HG03097 (cell line): ENCODE measurements at regions not wholly inside any gene's neighbourhood (a gene's known extent, or its start where the extent isn't known, plus 50 kb on each side); places are given as distances from the start of the nearest gene placed in this dataset.
"Not testable (repeated sequence)": the region's sequence is repeated elsewhere in the genome, so short reads cannot be mapped to it uniquely, and the experiment has no call there.

ENCODE experiments used
- ATAC-seq: cut with Tn5 transposase; IDR thresholded peaks from one replicate; pipeline ENCODE4 v1.9.1; 2021; ENCODE audit not compliant: unreplicated experiment, low FRiP score

DNA sequence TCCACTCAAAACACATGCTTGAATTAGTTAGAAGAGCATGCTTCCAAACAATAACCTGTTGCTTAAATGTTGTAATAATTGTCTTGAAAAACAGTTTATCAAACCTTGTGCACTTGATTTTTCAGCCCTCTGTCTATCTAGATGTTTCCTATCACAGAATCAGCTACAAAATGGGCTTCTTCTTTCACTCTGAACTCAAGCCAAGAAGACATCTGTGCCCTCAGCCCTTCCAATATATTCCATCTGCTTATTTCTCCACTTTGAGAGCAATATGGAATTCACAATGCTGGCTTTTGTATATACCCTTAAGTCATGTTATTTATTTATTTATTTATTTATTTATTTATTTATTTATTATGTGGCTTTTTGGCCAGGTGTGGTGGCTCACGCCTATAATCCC lies 234.2 kb downstream of the TOX3 start:
- no peak for ATAC-seq

DNA sequence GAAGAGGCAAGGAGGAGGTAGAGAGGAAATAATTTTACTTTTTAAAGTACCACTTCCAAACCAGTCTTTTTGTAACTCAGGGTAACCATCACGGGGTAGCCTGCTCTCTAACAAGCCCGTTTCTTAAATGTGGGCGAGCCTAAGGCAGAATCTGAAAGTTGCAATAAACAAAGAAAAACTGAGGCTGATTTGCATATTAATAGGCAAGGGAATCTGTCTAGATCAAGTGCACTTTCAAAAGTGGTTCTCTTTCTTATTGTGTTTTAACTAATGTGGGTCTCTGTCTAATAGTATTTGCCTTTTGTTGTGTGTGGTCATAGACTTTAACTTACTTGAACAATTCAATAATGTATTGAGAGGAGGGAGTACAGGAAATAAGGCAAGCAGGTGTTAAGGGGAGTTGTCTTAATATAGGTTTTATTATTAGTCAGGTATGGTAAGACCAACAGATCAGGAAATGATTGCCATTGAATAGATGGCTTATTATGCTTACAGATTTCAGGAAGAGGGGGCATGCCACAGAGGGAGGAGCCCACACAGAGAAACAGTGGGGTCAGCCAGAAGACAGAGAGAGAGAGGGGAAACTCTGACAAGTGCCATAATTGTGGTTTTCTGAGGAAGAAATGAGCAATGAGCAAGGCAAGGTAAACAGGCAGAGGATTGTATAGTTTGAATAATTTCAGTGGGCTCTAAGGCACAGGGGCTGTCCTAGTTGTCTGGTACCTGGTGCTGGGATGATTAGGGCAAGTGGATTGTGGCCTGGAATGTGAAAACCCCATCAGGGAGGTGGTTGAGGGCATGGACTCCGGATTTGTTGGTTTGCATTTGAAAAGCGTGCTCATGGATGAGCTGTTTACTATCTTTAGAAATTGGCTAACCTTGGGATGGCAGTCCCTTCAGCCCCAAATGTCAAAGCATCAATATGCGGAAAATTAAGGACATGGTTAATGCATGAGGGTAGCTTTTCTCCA lies 237.2 kb downstream of the TOX3 start:
- ATAC-seq, result no peak

DNA sequence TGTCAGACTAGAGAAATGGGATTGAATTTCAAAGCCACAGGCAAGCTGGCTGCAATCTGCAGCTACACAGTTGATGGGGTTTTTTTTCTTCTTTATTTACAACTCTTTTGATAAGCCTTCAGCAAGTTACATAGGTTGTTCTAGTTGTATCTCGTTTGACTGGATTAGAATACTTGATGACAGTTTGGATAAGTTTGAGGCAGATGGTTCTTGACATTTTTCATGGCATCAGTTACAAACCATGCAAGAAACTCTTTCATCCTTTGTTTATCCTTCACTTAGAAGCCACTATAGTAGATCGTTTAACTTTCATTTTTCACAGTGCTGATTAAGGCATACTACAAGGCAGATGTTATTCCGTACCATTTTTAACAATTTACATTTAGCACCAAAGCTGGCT lies 238.9 kb downstream of the TOX3 start:
- no peak for ATAC-seq

DNA sequence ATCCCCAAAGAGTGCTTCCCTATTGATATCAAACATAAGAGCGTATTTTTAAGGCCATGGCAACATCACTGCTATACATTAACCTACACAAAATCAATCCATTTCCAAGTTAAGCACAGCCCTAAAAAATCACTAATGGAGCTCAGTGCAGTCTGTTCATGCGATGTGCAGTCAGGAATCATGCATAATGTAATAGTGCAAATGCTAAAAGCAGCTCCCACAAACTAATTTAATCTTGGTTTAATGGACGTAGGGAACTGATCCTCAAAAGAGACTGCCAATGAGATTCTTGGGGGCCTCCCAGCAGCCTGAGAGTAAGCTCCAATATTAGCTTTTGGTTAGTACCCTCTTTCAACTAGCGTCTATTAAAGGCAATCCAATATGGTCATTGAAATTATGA lies 245.9 kb downstream of the TOX3 start:
- no peak for ATAC-seq

DNA sequence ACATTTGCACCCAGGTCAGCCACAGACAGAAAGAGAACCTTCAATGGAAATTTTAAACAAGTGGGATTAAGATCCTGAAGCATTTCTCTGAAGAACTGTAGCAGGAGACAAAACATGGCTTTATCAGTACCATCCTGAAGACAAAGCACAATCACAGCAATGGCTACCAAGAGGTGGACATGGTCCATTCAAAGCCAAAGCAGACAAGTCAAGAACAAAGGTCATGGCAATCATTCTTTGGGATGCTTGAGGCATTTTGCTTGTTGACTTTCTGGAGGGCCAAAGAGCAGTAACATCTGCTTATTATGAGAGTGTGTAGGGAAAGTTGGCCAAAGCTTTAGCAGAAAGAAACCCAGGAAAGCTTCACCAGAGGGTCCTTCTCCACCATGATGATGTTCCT lies 248.2 kb downstream of the TOX3 start:
- ATAC-seq, result no peak

DNA sequence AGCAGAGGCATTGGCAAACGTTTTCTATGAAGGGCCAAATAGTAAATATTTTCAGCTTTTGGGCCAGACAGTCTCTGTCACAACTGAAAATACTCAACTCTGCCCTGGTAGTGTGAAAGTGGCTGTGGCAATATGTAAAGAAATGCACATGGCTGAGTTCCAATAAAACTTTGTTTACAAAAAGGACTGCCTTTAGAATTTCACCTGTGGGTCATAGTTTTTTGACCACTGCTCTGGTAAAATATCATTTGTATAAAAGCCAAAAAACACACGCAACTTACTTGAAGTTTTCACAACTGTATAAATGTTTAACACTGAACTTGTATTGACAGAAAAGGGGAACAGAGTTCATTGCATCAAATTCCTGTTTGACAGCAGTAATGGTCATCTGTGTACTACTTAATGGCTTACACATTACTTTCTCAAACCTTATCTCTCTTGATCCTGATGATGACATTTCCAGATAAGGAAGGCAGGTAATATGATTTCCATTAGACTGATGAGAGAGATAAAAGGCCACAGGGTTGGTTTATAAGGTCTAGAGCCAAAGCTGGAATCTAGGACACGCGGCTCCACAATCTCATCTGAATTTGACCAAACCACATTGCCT lies 250.1 kb downstream of the TOX3 start:
- ATAC-seq, result not testable (repeated sequence)

DNA sequence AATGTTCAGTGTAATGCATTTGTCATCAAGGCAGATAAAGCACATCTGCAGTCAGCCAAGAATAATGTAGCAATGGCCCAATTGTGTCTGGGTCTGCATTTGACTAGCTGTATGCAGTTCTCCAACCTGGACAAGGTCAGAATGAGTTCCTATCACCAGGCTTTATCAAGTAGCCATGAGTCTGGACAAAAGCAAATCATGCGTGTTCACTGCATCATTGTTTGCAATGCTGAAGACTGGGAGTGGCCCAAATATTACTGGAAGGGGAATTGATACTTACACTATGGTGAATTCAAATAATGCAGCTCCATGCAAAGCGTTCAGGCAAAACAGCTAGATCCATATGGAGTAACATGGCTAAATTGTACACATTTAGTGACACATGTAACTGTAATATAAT lies 250.9 kb downstream of the TOX3 start:
- no peak for ATAC-seq

DNA sequence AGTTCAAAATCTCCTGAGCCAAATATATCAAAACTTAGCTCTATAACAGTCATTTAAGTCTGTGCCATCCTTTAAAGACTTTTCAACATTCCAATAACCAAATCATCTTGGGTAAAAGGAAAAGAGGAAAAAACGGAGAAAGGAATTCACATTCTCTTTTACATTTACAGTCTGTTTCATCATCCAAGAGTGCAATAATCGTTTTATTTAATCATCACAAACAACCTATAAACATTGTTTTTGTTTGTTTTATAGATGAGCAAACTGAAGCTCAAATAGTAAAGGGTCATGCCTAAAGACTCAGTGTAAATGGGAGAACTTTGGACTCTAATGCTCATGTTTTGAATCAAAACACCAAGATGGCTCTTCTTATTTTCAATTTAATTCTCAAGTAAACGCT lies 252.3 kb downstream of the TOX3 start:
- ATAC-seq, result no peak

DNA sequence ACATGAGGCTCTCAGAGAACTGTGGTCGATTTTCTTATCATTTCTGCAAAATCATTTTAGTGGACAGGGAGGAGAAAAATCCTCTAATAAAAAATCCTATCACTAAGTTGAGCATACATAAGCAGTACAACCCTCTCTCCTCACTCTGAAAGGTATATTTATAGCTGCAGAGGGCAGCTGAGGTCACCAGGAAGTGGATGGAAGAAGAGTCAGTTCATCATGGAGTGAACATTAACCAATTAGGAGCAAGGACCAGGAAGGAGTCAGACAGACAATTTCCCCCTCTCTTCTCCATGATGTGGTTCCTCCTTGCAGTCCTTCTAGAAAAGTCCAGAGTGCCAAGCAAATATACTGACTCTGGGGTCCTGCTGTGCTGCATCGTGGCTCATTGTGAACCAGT lies 253.7 kb downstream of the TOX3 start:
- no peak for ATAC-seq

DNA sequence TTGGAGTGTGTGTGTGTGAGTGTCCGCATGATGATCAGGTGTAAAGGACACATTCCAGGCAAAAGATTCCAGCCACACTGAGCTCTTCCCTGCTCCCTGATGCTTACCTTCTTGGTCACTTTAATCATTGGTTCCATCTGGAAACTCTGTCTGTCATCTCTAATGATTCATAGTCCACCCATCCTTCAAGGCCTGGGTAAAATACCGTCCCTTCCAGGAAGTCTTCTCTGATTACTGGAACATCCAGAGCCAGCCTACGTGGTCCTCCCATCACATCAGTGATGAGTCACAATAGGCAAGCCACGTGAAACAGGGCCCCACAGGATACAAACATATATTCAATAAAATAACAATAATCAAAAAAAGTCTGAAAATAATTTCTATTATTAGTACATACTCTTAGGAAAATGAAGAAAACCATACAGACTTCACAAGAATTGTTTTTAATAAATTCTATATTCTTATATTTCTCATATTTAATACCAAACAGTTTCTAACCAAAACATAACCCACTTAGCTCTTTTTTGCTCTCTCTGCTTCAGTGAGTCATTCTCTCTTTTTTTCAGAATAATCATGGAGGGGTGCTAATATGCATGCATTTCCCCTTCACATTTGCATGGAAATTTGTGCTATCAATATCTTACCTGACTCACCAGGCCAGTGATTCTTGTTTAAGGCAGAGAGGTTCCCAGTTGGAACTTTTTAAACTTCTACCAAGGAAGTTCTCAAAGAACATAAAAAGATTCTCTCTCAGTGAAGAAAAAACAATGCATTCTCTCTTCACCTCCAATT lies 263.2 kb downstream of the TOX3 start:
- ATAC-seq, result no peak

DNA sequence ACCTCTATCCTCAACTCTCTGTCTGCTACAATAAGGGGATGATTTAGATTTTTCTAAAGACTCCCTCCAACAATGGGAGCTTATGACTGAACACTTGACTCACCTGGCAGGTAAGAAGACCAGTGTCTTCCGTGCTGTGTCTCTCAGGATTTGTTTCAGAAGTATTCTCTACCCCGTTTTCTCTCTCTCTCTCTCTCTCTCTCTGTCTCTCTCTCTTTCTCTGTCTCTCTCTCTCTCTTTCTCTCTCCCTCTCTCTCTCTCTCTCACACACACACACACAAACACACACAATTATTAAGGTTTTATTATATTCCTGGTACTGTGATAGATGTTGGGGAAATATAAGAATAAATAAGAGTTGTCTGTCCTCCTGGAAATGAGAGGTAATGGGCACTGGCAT lies 263.9 kb downstream of the TOX3 start:
- ATAC-seq, result no peak

DNA sequence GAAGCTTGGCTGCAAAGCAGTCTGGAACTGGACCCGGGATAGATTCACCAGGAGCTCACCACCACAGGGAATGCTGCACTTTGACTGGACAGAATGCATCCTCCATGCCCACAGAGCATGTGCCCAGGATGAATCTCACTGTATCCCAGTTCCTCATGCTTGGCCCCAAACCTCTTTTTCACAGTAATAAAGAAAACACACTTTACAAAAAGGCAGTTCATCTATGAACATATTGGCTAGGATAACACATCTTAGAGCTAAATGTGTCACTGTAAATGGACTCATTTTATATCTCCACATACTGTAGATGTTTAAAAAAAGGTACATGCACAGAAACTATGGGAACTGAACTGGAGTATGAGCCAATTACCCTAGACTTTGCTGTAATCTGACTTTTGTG lies 266.9 kb downstream of the TOX3 start:
- ATAC-seq, result no peak

DNA sequence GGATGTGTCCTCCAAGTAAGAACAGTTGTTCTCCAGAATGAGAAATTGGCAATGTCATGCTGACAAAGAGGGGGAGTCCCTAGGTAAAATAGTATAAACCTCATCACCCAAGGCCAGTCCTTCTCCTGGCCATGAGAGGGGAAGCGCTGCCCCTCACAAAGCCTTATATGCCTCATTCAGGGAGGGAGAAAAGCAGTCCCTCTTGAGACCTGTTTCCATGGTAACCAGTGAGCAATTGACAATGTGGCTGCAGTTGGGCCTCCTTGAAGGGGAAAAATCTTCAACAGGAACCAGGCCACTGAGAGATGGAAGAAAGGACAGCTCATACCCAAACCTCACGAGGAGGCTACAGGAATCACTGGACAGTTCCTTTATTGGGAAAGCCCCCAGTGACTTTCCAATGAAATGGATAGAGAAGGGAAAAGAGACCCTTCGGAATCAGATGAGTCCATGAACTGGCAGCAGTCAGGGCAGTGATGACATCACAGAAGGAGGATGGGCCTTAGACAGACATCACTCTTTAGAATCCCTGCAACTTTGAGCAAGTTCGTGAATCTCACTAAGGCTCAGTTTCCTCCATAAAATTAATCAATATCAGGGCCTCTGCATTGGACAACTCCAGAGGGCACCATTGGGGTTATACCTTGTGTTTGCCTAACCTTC lies 275.7 kb downstream of the TOX3 start:
- no peak for ATAC-seq

DNA sequence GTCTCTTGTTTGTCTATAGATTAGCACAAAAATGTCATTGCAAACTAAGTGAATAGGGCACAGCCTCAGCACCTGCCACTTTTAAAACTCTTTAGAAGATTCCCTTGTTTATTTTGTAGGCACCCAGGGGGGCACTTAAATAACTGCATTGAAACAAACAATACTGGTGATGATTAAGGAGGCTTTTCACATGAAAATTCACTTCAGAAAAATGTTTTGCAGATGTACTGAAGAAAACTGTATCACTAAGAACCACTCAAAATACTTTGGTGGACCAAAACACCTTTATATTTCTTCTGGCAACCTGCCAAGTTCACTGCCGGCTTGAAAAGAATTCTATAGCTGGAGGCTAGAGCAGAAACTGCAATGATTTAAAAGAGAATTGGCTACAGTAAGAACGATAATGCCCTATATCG lies 281.5 kb downstream of the TOX3 start:
- no peak for ATAC-seq

DNA sequence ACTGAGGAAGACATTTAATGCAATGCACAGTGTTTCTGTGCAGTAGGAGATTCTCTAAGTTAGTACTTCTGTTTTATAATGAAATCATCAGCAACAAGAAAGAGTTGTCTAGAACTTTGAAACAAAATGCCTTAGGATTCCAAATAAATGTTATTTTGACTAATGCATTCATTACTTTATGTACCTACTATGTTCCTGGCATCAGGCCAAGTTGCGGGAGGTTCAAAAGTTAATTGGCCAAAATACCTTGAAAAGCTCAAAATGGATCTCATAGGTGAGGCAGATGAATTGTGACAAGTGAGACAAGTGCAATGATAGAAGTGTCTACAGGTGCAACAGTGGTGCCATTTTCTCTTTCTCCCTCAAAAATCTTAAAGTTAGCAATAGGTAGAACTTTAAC lies 289.4 kb downstream of the TOX3 start:
- ATAC-seq, result no peak

DNA sequence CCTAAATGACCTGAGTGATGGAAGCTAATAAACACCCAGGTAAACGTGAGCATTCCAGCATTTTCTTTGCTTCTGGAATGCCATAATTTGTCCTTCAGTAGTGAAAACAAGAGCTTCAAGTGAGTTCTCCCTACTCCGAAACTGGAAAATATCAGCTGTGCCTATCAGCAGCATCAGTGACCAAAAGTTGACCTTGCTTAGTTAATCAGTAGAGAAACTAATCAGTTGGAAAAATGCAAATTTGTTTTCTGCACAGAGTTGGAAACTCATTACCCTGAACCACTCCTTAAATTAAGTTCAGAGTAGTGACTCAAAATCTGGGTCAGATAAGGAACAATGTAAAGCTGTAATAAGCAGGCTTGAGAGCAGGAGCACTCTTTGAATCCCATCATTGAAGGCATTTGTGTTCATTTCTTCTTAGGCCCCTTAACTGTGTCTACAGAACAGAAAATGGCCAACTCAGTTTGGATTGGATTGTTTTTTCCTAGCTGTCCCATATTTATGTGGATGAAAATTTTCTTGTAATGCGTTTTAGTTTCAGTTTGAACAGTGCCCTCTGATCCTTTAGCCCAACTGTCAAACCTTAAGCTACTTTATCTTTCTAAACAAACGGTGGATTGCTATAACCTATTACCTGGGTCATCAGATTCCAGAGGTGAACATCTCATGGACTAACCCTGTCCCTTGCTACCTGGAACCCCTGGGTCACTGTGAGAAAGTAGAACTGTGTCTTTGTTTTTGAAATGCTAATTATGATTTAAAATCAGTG lies 290.4 kb downstream of the TOX3 start:
- ATAC-seq, result no peak

DNA sequence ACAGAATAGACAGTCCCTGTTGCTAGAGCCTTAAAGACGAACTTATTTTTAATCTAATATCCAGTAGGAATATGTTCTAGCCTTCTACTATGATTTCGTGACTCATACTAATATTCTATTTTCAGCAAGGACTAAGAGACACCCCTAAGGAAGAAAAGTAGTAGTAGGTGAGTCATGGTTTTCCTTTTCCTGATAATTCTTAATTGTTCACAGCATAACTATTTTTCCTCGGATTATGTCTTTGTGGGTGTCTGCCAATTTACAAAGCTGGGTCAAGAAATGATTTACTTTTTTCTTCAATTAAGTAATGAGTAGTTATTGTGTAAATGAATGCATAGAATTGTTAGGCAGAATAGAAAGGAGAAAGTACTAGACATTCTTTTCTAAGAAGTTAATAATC lies 292.2 kb downstream of the TOX3 start:
- ATAC-seq, result no peak

DNA sequence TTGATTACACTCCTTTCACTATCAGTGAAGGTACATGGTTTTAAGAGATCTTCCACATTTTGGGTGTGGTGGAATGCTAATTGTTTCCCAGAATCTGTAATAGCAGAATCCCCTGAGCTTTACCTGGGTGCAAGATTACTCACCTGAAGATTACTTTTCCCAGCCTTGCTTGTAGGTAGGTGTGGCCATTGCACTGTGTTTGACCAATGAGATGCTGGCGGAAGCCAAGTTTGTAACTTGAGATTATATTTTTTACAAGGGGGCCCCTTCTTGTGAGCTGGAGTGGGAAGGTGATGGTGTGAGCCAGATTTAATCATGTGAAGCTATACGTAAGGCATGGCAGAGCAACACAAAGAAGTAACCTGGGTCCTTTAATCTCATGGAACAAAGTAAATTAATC lies 294.3 kb downstream of the TOX3 start:
- no peak for ATAC-seq

DNA sequence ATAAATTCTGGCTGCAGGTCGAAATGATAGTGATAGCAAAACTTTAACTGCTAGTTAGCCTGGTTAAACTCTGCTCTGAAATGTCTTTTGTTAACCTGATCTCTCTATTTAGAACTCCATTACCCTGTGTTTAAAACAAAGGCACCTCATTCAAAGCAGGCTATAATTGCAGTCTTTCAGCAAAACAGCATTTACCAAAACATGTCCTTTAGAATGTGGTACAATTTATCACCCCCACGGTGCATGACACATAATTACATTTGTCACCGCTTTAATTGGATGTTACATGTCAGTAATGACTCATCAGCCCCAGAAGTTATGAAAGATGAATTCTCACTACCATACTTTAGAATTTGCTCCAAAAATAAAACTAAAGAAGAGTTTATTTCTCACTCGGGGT lies 295.4 kb downstream of the TOX3 start:
- ATAC-seq, result no peak

DNA sequence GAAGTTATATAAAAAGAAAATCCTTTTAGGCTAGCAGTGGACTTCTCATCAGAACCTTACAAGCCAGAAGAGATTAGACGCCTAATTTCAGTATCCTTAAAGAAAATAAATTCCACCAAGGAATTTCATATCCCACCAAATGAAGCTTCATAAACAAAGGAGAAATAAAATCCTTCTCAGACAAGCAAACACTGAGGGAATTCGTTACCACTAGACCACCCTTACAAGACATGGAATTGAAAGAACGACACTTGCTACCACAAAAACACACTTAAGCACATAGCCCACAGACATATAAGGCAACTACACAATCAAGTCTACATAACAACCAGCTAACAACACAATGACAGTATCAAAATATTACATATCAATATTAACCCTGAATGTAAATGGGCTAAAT lies 299.2 kb downstream of the TOX3 start:
- no peak for ATAC-seq
